GM21529 (cell line): ENCODE measurements at regions not wholly inside any gene's neighbourhood (a gene's known extent, or its start where the extent isn't known, plus 50 kb on each side); places are given as distances from the start of the nearest gene placed in this dataset.

Experiments
- ATAC-seq: cut with Tn5 transposase; IDR thresholded peaks from one replicate; pipeline ENCODE4 v1.9.1; 2021; ENCODE audit not compliant: unreplicated experiment

DNA sequence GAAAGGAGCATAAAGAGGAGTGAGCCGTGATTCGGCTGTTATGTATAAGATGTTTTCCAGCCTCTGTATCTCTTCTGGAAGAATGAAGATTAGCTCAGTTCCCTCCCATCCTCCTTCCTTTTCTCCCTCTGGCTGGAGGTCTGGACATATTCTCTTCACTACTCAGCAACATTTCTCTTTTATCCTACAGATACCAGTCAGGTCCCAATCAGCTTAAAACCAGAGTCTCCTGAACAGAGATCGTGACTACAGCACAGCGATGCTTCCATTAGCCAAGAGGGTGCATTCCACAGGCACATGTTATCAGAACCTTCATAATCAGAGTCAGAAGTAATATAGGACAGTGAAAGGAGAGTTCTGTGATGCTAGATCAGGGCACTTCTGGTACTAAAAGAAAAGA, 133.9 kb upstream of the SOX4 start:
- no peak for ATAC-seq

DNA sequence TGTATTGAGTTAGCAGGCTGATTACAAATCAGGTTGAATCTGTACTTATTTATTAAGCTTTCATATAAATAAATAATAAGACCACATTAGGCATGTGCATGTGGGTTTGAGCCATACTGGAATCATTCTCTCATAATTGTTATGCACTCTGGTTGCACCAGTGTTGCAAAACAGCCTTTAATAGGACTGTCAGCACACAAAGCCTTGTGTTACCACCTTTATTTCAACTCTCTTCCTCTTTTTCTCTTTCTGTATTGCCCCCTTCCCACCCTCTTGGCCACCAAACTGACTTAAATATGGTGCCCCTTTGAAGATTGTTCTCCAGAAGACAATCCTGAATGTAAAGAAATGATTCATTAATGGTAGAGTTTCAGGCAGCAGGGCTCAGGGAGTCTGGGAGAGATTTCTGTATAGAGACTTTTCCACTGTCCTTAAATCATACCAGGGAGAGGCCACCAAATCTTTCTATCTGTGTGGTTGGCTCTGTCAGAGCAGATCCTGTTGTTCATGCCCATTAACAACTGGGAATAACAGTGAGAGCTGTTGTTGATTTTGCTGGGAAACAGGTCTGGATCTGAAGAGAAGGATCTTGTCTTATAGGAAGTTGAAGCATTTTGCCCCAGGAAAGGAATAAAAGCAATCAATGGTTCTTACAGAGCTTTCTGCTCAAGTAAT, 131.6 kb upstream of the SOX4 start:
- no peak for ATAC-seq

DNA sequence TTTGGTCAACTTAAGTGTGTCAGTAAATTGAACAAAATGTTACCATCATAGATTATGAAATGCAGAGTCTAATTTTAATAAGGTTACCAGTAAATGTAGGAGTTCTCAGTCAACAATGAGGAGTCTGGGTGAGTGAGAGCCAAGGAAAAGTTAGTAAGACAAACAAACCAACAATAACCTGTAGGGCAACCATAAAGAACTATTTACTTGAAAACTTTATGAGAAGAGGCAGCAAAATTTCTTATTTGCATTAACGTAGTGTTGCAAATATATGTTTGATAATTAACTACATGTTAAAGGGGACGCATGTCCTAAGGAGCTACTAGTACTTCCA, 131.1 kb upstream of the SOX4 start:
- ATAC-seq = no peak

DNA sequence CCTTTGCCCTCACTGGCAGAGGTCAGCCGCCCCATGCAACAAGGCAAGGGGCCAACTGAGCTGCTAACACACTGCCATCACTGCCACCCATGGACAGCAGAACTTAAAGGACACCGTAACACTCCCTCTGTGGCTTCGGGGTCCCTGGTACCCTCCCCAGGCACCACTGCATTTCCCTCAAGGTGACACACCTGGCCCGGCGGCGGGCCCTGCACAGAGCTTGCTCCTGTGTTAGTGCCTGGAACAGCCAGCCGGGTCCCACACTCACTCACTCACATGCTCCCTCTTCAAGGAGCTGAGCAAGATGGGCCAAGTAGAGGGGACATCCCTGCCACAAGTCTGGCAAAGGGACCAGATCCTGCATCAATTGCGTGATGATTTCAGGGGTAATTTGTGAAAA, 126.5 kb upstream of the SOX4 start:
- ATAC-seq = no peak

DNA sequence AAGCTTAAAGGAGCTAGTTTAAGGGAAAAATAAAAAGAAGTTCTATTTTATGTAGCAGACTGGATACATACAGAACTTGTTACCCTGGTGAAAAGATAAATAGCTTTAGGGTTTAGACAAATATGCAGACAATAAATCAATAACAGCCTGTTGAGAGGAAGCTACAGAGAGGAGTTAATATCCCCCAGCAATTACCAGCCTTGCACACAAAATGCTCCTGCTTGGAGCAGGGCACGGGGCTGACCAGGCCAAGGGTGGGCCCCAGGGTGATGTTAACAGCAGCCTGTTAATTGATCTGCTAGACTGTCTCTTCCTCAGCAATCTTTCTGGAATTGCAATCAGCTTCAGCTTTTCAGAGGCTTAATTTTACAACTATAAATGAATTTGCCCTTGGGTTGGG, 125.1 kb upstream of the SOX4 start:
- ATAC-seq = no peak

DNA sequence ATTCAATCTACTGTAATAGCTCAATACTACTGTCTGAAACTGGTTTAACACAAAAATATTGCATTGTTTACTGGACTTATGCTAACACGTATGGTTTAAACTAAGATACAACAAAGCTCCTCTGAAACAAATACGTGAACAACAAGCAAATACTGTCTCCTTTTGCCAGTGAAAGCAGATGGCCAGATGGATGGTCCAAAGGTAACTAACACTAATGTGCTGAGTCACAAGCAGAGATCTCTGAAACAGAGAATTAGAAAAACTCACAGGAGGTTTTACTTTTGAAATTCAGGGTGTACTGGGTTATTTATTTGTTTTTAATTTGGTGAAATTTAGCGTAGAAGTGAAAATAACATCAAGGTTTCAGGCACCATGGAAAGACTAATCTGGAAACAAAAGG, 124.3 kb upstream of the SOX4 start:
- ATAC-seq = no peak

DNA sequence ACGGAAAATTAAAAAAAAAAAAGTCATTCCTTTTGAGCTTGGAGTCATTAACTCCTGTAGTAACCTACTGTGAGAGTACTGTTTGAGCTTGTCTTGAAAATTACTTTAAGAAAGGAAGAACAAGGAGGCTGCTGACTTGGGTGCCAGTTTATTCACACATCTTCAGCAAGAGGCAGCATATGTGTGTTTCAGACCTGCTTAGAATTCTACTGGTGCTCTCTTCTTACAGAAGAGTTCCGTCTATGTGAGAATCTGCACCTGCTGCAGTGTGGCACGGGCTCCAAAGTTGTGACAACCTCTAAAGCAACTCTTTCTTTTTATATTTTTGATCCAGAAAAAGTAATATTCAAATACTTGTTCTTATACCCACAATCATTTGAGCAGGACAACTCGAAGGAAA, 117.4 kb upstream of the SOX4 start:
- no peak for ATAC-seq

DNA sequence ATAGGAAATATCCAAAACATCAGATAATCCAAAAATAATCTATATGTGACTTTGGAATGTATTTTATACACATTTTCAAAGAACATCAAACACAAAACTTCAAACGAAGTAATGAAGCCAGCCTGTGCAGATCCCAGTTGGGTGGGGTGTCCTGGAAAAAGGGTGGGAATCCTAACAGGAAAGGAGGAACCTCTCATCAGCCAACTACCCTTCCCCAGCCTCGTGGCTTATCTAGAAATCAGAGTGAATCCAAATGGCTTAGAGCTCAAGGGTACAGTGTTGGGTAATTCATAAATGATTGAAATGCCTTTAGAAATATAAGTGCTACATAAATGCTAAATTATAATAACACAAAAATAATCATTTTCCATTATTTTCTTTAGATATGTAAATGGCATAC, 115.1 kb upstream of the SOX4 start:
- no peak for ATAC-seq

DNA sequence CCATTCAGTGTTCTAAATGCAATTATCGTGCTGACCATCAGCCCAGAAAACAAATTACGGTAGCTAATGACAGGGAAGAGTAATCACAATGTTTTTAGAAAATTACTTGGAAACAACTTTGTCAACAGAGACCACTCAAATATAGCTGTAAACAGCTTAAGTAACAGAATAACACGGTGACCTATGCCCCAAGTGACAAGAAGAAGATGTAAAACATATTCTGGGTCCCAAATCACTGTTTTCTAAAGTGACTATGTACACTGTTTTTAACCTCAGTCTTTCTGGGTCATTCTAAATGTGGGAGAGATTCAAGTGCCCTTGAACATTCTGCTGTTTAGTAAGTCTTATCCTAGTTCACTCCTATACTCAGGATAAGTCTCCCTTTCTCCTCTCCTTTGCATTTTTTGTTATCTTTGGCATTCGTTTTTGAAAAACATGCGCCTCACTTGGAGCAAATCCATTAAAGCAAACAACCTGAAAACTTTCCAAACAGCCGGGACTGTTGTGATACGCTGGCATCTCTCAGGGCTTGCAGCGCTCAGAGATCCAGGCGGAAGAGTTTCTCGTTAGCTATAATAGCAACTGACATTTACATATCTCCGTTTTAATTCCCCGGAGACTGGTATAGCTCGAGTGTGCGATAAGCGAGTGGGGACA, 114.5 kb upstream of the SOX4 start:
- ATAC-seq = no peak

DNA sequence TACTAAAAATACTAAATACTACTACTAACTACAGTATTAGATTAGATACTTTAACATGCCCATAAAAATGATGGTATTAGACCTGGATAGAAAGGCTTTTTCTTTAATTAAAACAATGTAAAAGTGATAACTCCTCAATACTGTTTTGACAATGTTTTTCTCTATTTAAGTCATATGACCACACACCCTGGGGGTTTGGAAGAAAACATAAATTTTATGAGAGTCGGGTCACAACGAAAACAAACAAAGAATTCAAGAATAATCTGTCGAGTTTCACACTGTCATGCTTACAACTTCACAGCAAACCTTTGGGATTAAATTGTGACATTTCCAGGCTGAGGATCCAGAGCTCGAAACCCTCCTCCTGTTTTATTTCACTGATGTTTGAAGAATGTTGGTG, 107.4 kb upstream of the SOX4 start:
- no peak for ATAC-seq

DNA sequence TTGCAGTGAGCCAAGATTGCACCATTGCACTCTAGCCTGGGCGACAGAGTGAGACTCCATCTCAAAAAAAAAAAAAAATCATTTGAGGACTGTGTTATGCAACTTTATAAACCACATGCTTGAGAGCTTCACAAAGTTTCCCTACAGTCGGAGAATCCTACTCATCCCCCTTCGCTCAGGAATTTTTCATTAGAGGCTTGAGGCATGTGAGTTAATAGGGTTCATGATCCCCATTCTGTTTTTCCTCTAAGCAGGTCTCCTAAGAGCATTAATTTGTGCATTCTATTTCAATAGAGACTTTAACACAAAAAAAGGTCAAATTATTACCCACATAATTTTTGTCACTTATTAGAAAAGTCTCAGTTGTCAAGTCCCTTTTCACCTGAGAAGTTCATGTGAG, 103.7 kb upstream of the SOX4 start:
- ATAC-seq = no peak

DNA sequence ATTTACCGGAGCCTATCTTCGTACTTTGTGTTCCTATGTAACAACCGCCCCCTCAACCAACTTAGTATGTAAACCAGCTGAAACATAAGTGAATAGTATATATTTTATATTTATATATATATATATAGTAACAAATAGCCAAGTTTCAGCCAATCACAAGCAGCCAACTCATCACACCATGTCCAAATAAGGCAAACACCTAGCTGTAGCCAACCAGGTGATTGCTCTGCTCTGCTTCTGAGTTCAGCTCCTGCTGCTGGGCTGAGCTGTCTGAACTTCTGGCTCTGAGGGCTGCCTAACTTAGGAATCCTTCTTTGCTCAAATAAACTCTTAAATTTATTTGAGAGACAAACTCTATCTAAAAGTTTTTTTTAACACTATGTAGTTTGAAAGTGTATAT, 101.6 kb upstream of the SOX4 start:
- no peak for ATAC-seq

DNA sequence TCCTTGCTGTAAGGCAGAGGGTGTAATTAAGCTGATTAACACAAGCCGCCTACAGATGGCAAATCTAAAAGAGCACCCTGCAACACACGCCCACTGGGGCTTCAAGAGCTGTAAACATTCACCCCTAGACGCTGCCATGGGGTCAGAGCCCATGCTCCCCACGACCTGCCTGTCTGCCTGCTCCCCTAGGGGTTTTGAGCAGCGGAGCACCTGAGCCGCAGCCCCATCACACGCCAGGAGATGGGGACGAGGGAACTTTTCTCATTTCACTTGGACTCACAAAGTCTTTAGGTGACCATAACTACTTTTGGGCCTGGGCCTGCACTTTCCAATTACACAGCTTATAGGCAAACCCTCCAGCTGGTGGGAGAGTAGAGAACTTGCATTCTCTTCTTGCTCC, 99.0 kb upstream of the SOX4 start:
- no peak for ATAC-seq

DNA sequence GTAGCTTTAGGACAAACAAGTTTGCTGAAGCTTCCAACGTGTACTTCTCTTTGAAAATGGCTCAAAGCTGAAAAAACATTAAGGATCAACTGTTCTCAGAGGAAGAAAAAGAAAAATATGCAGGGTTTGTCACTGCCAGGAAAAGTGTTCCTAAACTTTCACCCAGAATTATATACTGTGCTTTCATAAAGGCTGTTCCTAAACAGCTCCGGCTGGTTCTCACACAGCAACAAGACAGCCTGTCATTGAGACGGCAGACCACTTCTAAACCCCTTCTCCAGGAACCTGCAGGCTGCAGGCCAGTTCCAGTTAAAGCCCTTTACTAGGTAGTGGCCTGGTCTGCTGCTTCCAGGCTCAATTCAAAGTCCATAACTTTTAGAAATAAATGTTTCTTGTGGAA, 97.4 kb upstream of the SOX4 start:
- ATAC-seq = no peak

DNA sequence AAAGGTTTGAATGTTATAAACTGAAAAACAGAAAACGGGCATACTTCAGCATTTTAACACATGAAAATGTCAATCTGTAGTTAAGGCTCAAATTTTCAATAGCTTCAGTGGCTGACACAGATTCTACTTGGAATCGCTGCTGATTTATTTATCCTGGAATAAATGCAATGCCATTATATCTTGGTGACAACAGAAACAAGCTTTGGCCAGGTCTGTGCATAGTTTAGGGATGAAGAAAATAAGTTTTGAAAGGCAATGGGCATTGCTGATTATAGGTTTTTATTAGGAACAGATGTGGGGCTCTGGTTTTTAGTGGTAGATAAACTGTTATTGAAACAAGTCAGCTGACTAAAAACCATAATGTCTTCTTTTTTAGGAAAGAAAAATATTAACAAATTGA, 96.8 kb upstream of the SOX4 start:
- ATAC-seq = no peak

DNA sequence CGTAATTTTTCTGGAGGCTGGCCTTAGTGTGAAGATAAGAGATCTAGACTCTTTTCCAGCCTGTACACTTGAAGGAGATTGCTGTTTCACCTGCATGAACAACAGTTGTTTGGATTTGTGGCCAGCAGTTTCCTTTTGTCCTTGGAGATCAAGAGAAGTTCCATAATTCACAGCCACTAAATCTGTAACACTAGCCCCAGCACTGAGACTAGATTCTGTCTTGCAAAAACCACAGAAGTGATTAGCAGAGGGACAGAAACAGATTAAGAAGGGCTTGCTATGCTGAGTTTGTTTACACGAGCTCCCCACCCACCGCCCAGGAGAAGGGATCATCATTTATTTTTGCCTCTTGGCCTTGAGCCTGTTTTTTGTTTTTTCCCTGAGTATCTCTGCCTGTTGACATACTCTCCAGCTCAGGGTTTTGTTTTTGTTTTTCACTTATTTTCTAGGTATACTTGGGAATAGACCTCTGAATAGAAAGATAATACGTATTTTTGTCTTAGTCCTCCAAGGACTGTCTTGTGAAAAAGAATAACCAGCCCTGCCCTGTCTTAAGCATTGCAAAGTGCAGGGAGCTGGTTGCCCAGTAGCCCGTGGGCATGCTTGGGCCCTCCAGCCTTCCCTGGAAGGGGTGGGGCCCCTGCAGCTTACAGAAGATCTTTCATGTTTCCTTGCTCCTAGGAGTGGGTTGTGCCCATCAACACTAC, 93.1 kb upstream of the SOX4 start:
- ATAC-seq = no peak

DNA sequence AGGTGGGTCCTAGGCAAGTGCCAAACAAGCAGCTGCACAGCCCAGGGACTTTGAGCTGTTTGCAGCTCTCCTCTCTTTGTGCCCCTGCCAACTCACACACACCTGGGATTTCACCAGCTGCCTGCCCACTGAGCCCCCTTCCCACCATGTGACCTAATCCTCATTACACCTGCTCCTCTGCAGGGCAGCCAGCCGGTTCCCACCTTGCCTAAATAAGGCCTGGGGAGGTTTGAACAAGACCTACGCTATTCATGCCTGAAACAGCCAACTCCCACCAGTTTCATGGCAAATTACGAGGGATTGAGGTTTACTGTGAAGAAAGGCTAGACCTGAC, 92.6 kb upstream of the SOX4 start:
- ATAC-seq = no peak

DNA sequence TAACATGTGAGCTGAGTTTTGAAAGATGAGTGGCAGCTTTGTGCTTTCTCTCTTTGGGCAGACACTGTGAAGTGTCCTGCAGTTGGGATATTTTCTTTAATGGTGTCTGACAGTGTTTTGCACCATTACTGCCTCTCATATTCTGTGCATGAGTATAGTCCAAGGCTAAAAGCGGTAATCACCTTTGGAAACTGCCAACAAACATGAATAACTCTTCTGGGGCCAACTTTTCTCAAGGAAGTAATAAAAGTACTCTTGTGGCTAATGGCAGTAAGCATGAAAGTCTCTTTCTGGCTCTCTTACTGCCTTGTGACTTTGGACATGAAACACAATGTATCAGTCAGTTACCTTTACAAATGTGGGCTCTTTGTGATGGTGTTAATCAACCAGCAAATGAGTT, 91.7 kb upstream of the SOX4 start:
- ATAC-seq = no peak

DNA sequence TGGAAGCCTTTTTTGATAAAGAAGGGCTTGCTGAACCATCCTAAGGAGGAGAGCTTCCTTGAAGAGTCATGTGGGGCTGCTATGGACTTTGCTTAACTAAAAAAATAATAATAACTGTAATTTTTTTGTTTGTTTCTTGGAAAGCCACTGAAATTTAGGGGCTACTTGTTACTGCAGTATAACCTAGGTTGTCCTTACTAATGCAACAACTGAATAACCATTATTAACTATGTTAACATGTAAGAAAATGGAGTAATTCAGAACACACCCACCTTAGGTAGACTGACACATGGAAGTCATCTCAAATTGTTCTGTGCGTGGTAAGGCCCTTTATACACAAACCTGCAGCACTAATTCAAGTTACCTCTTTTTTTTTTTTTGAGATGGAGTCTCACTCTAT, 90.9 kb upstream of the SOX4 start:
- no peak for ATAC-seq

DNA sequence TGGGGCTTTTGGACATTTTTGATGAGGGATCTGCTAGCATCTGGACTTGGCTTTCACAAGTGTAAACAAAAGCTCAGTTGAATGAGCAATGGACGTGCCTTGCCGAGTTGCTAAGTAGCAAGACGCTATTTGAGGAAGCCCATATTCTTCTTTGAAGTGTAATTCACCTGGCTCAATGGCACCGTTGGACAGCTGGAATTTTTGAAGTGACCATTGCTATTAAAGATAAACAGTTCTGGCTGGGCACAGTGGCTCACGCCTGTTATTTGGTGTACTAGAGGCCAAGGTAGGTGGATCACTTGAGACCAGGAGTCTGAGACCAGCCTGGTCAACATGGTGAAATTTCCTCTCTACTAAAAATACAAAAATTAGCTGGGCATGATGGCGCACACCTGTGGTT, 88.8 kb upstream of the SOX4 start:
- ATAC-seq = no peak

DNA sequence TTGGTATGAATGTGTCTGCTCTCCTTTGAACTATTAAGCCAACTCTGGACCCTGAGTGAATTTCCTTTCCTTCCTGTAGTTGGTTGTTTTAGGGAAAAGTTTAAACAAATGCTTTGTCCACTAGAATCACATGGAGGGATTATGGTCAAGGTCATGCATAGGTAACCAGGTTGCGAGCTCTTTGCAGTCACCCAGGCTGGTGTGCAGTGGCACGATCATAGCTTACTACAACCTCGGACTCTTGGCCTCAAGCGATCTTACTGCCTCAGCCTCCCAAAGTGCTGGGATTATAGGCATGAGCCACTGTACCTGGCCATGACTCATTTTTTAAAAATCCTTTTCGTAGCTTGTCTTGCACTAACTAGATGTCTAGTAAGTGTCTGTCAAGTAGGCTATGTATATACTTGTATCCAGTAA, 88.0 kb upstream of the SOX4 start:
- ATAC-seq = no peak

DNA sequence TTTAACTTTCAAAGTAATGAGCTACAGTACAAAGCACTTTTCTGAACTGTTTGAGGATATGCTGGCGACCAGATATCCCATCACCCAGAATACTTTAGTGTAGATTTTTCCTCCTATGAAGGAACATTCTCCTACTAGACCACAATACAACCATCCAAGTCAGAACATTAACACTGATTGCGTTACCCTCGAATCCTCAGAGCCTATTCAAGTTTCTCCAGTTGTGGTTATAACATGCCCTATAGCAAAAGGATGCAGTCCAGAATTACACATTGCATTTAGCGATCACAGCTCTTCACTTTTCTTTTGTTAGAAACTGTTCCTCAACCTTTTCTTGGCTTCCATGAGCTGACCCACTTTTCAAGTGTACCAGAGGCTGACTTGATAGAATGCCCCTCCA, 87.4 kb upstream of the SOX4 start:
- ATAC-seq = no peak

DNA sequence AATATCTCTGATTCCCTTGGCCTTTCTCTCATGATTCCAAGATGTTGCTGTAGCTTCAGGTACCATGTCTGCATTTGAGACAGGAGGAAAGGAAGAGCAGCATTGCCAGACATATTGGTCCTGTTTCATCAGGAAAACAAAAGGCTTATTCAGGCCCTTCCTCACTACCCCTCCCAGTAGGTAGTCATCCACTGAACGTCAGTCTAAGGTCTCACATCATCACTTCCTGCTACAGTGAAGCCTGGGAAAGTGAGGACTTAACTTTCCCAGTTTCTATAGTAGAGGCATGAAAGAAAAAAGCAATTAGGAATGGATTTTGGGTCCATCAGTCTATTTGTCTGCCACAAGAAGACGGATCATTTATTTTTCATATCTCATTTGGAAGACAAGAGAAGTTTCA, 85.7 kb upstream of the SOX4 start:
- no peak for ATAC-seq
